ENCODE measurements at regions not wholly inside any gene's neighbourhood (a gene's known extent, or its start where the extent isn't known, plus 50 kb on each side); places are given as distances from the start of the nearest gene placed in this dataset.

- no peak overlapping the region for H3K27ac Mint-ChIP-seq
- peaks cover 7% of the 10 kb centered on the region for H3K4me1 Mint-ChIP-seq
- TF ChIP-seq CTCF (IDR thresholded peaks at IDR 0.05; ENCODE audit: unreplicated experiment), result no peak
- H3K36me3 Mint-ChIP-seq, result no peaks in the 10 kb centered on the region
- no peaks in the 10 kb centered on the region for H3K27me3 Mint-ChIP-seq (ENCODE audit: low read depth)
- H3K4me3 Mint-ChIP-seq, result no peak overlapping the region
- H3K9me3 Mint-ChIP-seq, result no peaks in the 10 kb centered on the region
- DNase-seq (ENCODE audit: low spot score in 2 of 2, unreplicated experiment in 2 of 2), result no peak
Measured at GRCh38 chr1:84756001-84756400, 65.7 kb upstream of the SSX2IP start.

- no peak for DNase-seq (ENCODE audit: low spot score in 2 of 2, unreplicated experiment in 2 of 2)
- H3K36me3 Mint-ChIP-seq, result no peaks in the 10 kb centered on the region
- H3K4me3 Mint-ChIP-seq, result no peak overlapping the region
- H3K4me1 Mint-ChIP-seq, result peaks cover 11% of the 10 kb centered on the region
- no peaks in the 10 kb centered on the region for H3K9me3 Mint-ChIP-seq
- H3K27me3 Mint-ChIP-seq (ENCODE audit: low read depth), result no peaks in the 10 kb centered on the region
- no peak overlapping the region for H3K27ac Mint-ChIP-seq
- no peak for TF ChIP-seq CTCF (IDR thresholded peaks at IDR 0.05; ENCODE audit: unreplicated experiment)
Measured at GRCh38 chr1:84755216-84755615, 65.0 kb upstream of the SSX2IP start.

GRCh38 chr1:84754386-84754703 is 64.1 kb upstream of the SSX2IP start:
- H3K4me1 Mint-ChIP-seq, result peaks cover 19% of the 10 kb centered on the region
- no peaks in the 10 kb centered on the region for H3K27me3 Mint-ChIP-seq (ENCODE audit: low read depth)
- no peak overlapping the region for H3K4me3 Mint-ChIP-seq
- H3K27ac Mint-ChIP-seq, result no peak overlapping the region
- H3K9me3 Mint-ChIP-seq, result no peaks in the 10 kb centered on the region
- no peak for TF ChIP-seq CTCF (IDR thresholded peaks at IDR 0.05; ENCODE audit: unreplicated experiment)
- no peaks in the 10 kb centered on the region for H3K36me3 Mint-ChIP-seq
- no peak for DNase-seq (ENCODE audit: low spot score in 2 of 2, unreplicated experiment in 2 of 2)

- Mint-ChIP-seq H3K9me3 (no peaks in the 10 kb centered on the region), H3K4me1 (peaks cover 16% of the 10 kb centered on the region), H3K4me3 (no peak overlapping the region), H3K36me3 (no peaks in the 10 kb centered on the region), H3K27ac (no peak overlapping the region), H3K27me3 (ENCODE audit: low read depth) (no peaks in the 10 kb centered on the region)
- DNase-seq (ENCODE audit: low spot score in 2 of 2, unreplicated experiment in 2 of 2), result peak; percentile 50 to 85
- TF ChIP-seq CTCF (IDR thresholded peaks at IDR 0.05; ENCODE audit: unreplicated experiment), result peak; percentile 89
Measured at GRCh38 chr1:84753516-84754385, 63.5 kb upstream of the SSX2IP start.

GRCh38 chr1:84750110-84750730 is 60.0 kb upstream of the SSX2IP start:
- TF ChIP-seq CTCF (IDR thresholded peaks at IDR 0.05; ENCODE audit: unreplicated experiment), result no peak
- H3K4me3 Mint-ChIP-seq, result no peak overlapping the region
- H3K27ac Mint-ChIP-seq, result no peak overlapping the region
- no peaks in the 10 kb centered on the region for H3K36me3 Mint-ChIP-seq
- DNase-seq (ENCODE audit: low spot score in 2 of 2, unreplicated experiment in 2 of 2), result no peak
- no peaks in the 10 kb centered on the region for H3K9me3 Mint-ChIP-seq
- H3K27me3 Mint-ChIP-seq (ENCODE audit: low read depth), result no peaks in the 10 kb centered on the region
- peaks cover 17% of the 10 kb centered on the region for H3K4me1 Mint-ChIP-seq

All from mesothelial cell of epicardium (in vitro differentiated cells).